ENCODE measurements at regions not wholly inside any gene's neighbourhood (a gene's known extent, or its start where the extent isn't known, plus 50 kb on each side); places are given as distances from the start of the nearest gene placed in this dataset.

GRCh38 chr1:90558126-90558525 lies 159.0 kb downstream of the BARHL2 start:
- no peak for DNase-seq

- no peak for DNase-seq
Measured at GRCh38 chr1:90557706-90558105, 159.4 kb downstream of the BARHL2 start.

DNA sequence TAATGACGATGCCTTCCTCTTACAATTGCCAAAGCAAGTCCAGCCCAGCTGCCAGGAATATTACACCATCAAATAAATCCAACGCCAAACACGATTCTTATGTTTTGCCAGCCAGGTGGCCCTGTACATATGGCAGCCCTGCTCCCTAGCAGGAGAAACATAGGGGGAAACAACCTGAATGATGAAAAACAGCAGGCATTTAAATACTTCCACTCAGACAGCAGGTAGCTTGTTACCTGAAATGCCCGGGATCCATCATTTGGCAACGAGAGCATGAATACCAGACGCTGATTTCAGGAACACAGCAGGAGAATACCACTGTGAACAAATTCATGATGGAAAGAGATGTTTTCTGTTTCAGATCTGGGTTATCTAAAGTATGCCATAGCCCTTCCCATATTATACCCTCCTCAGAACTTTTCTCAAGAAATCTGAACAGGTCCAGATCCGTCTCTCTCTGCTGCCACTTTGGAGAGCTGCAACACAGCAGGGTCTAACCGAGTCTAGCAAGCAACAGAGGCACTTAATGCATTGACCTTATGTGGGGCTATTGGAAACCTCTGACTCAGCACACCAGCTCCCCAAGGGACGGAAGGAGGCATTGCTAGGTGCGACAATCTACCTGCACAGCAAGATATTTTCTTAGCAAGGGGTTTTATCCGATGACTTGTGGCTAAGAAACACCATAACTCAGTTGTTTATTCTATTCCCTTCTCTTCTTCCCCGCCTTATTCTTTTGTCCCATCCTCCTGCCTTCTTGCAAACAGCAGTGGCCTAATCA lies 166.3 kb downstream of the BARHL2 start:
- no peak for DNase-seq

DNA sequence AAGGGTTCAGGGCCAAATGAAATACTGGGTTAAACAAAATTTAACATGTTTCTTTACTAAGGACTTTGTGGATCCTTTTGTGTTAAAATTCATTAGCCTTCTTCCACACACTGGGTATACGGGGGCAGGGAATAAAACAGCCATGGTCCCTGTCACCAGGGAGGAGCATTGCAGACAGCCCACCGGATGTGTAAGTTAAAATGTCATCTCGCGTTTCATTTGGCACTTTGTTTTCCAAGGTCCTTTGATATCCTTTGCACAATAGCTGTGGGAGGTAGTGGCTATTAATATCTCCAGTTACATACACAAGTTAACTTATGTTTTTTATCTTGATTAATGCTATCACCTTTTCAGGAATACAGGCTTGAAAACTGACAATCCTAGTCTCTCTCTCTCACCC lies 172.7 kb downstream of the BARHL2 start:
- DNase-seq = no peak

DNA sequence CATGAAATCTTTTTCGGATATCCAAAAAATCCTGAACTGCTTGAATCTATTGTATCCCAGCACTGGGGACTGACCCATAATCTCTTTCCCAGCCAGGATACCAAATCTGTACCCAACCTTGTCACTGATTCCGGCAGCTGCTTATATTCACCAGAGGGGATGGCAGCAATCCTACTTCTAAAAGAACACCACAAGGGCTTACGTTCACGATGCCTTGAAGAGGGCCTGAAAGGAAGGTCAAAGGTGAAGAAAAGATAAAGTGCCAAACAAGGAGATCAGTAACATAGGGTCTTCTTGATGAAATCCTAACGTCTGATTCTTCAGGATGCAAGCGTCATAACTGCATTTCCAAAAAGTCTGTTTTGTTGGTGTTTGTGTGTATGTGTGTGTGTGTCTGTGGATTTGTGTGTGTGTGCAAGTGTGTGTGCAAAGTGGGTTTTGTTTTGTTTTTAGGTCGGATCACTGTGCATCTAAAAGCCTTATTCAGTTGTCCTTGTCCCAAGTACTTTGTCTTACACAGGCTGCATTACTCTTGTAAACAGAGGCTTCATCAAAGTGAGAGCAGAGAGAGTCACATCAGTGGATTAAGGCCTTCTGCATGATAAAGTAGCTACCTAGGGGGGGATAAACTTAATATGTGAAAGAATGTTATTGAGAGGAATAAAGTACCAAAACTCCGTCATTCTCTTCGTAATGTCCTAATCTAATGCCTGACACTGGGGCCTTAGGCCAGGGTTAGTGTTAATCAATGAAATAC lies 179.3 kb downstream of the BARHL2 start:
- DNase-seq = no peak

GRCh38 chr1:90534663-90535295 lies 182.3 kb downstream of the BARHL2 start:
- DNase-seq = no peak

DNA sequence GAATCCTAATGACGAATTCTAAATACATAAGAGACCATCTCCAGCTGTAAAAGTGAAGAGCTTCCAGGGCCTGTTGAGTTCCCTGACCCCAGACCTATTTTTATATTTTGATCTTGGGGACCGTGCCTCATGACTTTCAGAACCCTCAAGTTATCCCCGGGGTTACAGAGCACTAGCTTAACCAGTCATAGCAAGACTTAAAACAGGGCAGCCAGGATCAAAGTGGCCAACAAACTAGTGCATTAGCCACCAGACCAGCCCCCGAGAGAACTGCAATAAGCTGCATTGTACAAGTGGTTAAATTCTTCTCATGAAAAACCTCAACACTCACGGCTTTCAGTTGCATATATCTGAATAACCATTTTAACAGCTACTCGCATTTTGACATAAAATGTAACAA lies 183.0 kb downstream of the BARHL2 start:
- DNase-seq = no peak

GRCh38 chr1:90526954-90527353 lies 190.1 kb downstream of the BARHL2 start:
- no peak for DNase-seq

GRCh38 chr1:90522432-90522831 lies 194.7 kb downstream of the BARHL2 start:
- DNase-seq = no peak

DNA sequence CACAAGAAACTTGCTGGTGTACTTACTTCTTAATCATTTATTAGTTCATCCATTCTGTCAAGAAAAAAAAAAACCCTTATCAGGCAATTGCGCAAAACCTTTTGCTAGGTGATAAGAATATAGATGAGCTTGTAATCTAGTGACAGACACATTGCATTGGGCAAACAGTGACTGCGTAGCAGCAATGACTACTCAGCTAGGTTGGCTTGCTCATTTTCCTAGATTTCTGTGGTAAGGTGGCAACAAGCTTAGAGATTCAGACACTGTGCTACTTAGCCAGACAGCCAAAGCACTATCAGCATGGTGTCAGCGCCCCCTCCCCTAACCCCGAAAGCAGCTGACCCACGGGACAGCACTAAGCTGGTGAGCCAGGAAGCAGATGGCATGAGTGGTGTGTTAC lies 203.1 kb downstream of the BARHL2 start:
- DNase-seq = no peak

GRCh38 chr1:90512441-90512840 lies 204.7 kb downstream of the BARHL2 start:
- no peak for DNase-seq

DNA sequence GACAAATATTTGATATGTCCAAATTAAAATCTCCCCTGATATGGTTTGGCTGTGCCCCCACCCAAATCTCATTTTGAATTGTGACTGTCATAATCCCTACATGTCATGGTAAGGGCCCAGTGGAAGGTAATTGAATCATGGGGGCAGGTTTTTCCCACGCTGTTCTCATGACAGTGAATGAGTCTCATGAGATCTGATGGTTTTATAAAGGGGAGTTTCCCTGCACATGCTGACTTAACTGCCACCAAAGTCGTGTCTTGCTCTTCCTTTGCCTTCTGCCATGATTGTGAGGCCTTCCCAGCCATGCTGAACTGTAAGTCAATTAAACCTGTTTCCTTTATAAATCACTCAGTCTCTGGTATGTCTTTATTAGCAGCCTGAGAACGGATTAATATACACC lies 207.0 kb downstream of the BARHL2 start:
- DNase-seq = no peak

GRCh38 chr1:90509225-90510048 lies 207.7 kb downstream of the BARHL2 start:
- DNase-seq = no peak

- no peak for DNase-seq
Measured at GRCh38 chr1:90508376-90509167, 208.5 kb downstream of the BARHL2 start.

GRCh38 chr1:90507173-90507572 lies 209.9 kb downstream of the BARHL2 start:
- no peak for DNase-seq

GRCh38 chr1:90505806-90506205 lies 211.3 kb downstream of the BARHL2 start:
- no peak for DNase-seq

- DNase-seq = no peak
Measured at GRCh38 chr1:90504509-90504908, 212.6 kb downstream of the BARHL2 start.

- DNase-seq = no peak
Measured at GRCh38 chr1:90502696-90503095, 214.4 kb downstream of the BARHL2 start.

DNA sequence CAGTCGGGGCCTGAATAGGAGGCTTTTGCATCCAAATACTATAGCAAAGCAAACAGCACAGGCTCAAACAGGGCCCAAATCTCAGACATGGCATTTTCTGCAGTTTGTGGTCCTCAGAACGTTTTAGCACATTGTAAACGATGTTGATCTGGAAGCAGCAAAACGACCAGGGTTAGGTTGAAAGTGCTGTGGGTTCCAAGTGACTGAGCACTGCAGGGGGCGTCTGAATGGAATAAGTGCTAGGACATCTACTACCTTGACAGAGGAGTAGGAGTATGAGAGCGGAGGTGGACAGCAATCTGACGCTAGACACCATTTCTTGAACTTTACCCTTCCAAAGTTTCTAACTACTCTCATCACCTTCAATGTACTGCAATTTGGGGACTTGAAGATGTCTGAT lies 214.9 kb downstream of the BARHL2 start:
- DNase-seq = no peak

GRCh38 chr1:90501281-90501680 lies 215.8 kb downstream of the BARHL2 start:
- no peak for DNase-seq

DNA sequence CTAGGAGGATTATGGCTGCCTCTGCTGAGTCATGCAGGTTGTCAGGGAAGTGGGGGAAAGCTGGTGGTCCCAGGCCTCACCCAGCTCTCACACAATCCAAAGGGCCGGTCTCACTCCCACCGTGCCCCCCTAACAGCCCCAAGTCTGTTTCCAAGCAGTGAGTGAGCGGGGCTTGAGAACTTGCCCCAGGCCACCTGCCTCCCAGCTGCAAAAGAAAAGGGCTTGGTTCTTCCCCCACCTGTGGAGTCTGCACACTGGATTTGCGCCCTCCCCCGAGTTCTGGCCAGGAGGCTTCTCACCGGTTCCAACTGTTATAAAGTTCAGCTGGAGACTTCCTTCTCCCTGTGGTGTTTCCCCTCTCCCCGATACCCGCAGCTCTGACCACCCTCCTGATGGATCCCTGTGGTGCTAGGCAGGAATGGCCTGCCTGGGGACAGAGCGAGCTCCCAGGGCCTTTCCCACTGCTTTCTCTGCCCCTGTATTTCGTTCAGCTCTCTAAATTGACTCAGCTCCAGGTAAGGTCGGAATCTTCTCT lies 222.3 kb downstream of the BARHL2 start:
- DNase-seq = no peak

DNA sequence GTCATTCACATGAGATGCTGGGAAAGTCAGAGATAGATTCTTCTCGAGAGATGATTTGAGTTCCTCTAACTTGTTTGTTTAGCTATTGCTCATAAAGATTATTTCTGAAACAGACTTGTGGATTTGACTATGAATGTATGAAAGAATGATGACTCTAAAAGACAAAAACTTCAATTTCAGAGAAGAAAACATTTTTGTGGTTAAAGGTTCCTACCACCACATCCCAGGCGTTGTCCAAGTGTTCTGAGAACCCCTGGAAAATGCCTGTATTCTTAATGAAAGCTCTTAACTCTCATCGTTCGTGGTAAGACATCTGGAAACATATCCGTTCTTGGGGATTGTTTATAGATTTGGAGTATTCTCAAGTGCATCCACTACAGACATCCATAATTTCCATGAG lies 228.7 kb downstream of the BARHL2 start:
- no peak for DNase-seq

All from hindlimb muscle (tissue), 1 donor.